Common myeloid progenitor, CD34-positive (primary cell): ENCODE measurements at regions not wholly inside any gene's neighbourhood (a gene's known extent, or its start where the extent isn't known, plus 50 kb on each side); places are given as distances from the start of the nearest gene placed in this dataset.
A peak's percentile ranks its signal among the peaks of the same experiment; 100 is the strongest.

ENCODE experiments used
- CTCF ChIA-PET: fragments of 350-600 bp; sonication (Branson Sonifier 250); formaldehyde crosslinking; loops from one replicate; lab custom pipeline; 2021; ENCODE audit warnings: antibody characterized with exemption; lab: Charles Lee
- POLR2A ChIA-PET: fragments of 350-600 bp; sonication (Branson Sonifier 250); formaldehyde crosslinking; loops from one replicate; lab custom pipeline; 2021; ENCODE audit warnings: antibody characterized with exemption; lab: Charles Lee
- DNase-seq, 3 donors: peaks; one replicate each; pipeline versions ENCODE4 v3.0.0 to v3.0.0-alpha.2; 2013
- H3K27ac ChIP-seq, 2 experiments: 1 replicate in 1 of 2; 2 replicates in 1 of 2; pipeline ENCODE4 v1.7.0; 2013; ENCODE audit warnings: inconsistent platforms in 2 of 2, low read length in 2 of 2, mild to moderate bottlenecking in 2 of 2, low read depth in 1 of 2, moderate library complexity in 1 of 2; ENCODE audit not compliant: severe bottlenecking in 2 of 2, insufficient read depth in 1 of 2, poor library complexity in 1 of 2
- H3K27me3 ChIP-seq, 5 experiments: replicated peaks in 2 of 5; 1 replicate in 3 of 5; 2 replicates in 2 of 5; pipeline versions ENCODE4 v1.6.1 to v1.7.0; 2013; ENCODE audit warnings: low read length in 4 of 5, mild to moderate bottlenecking in 2 of 5, moderate library complexity in 2 of 5, inconsistent platforms in 1 of 5; ENCODE audit not compliant: insufficient read depth in 5 of 5, control insufficient read depth in 4 of 5
- H3K36me3 ChIP-seq, 4 experiments: 1 replicate in 2 of 4; 2 replicates in 2 of 4; pipeline versions ENCODE4 v1.6.1 to v1.7.0; 2013; ENCODE audit warnings: low read length in 3 of 4, control low read depth in 1 of 4, mild to moderate bottlenecking in 1 of 4; ENCODE audit not compliant: control insufficient read depth in 4 of 4, insufficient read depth in 4 of 4
- H3K4me1 ChIP-seq, 4 experiments: 1 replicate in 3 of 4; 2 replicates in 1 of 4; pipeline versions ENCODE4 v1.6.1 to v1.7.1; 2013; ENCODE audit warnings: low read length in 3 of 4, mild to moderate bottlenecking in 3 of 4, control low read depth in 1 of 4, inconsistent platforms in 1 of 4, moderate library complexity in 1 of 4; ENCODE audit not compliant: control insufficient read depth in 4 of 4, insufficient read depth in 4 of 4; ENCODE audit errors: control extremely low read depth in 1 of 4
- H3K4me3 ChIP-seq, 7 experiments: 1 replicate in 4 of 7; 2 replicates in 3 of 7; pipeline versions ENCODE4 v1.5.1 to v1.7.0; 2013; ENCODE audit warnings: mild to moderate bottlenecking in 7 of 7, low read length in 6 of 7, moderate library complexity in 6 of 7, inconsistent platforms in 2 of 7, low read depth in 2 of 7, control low read depth in 1 of 7; ENCODE audit not compliant: insufficient read depth in 4 of 7, control insufficient read depth in 1 of 7; ENCODE audit errors: extremely low read depth in 1 of 7
- H3K9me3 ChIP-seq, 5 experiments: 1 replicate in 4 of 5; 2 replicates in 1 of 5; pipeline versions ENCODE4 v1.6.1 to v1.7.1; 2013; ENCODE audit warnings: low read length in 4 of 5, mild to moderate bottlenecking in 2 of 5, inconsistent platforms in 1 of 5, low read depth in 1 of 5, moderate library complexity in 1 of 5; ENCODE audit not compliant: control insufficient read depth in 4 of 5, insufficient read depth in 2 of 5; ENCODE audit errors: control extremely low read depth in 1 of 5
- WGBS: methylation state at CpG from one replicate; pipeline ENCODE4 v1.1.5; 2013; ENCODE audit not compliant: insufficient coverage; 5-methylcytosine and 5-hydroxymethylcytosine counted together

GRCh38 chrX:39477031-39477761 lies 620.6 kb downstream of the BCOR start:
- WGBS: 64% methylated on average over 13 of the region's 17 CpGs
- POLR2A ChIA-PET: interaction anchor here (0.6 to 1.1 kb wide), 2 partner anchors 15 to 1134 kb away, joined by 3 to 6 read pairs; no protein-coding TSS in a partner anchor
- no peaks in the 10 kb centered on the region for H3K36me3 ChIP-seq
- no peak for DNase-seq
- H3K4me3 ChIP-seq: no peak overlapping the region
- CTCF ChIA-PET: interaction anchor here (0.9 to 2.6 kb wide), 5 partner anchors 9 to 15 kb away, joined by 3 to 9 read pairs (median 3); no protein-coding TSS in a partner anchor
- H3K4me1 ChIP-seq: peaks cover 0 to 26% (median 15%) of the 10 kb centered on the region in 4 experiments
- H3K9me3 ChIP-seq: no peaks in the 10 kb centered on the region
- H3K27ac ChIP-seq: peak overlapping the region in 1 of 2 experiments; percentile 93
- H3K27me3 ChIP-seq: peaks cover 0 to 5% (median 0%) of the 10 kb centered on the region in 5 experiments

GRCh38 chrX:39477762-39478120 lies 620.0 kb downstream of the BCOR start:
- Histone ChIP-seq H3K27me3 (peaks cover 0 to 5% (median 0%) of the 10 kb centered on the region in 5 experiments), H3K4me1 (peaks cover 0 to 26% (median 15%) of the 10 kb centered on the region in 4 experiments), H3K9me3 (no peaks in the 10 kb centered on the region), H3K4me3 (no peak overlapping the region), H3K36me3 (no peaks in the 10 kb centered on the region), H3K27ac (peak overlapping the region; percentile 89 to 93)
- DNase-seq: peak; percentile 88 to 96 (median 95)
- CTCF ChIA-PET: interaction anchor here (0.9 to 2.6 kb wide), 5 partner anchors 9 to 16 kb away, joined by 3 to 9 read pairs (median 3); no protein-coding TSS in a partner anchor
- 41% methylated on average over 15 of the region's 15 CpGs for WGBS
- POLR2A ChIA-PET: interaction anchor here (0.6 to 1.1 kb wide), 2 partner anchors 15 to 1133 kb away, joined by 3 to 6 read pairs; no protein-coding TSS in a partner anchor

- Histone ChIP-seq H3K4me1 (peaks cover 0 to 29% (median 15%) of the 10 kb centered on the region in 4 experiments), H3K27me3 (peaks cover 0 to 5% (median 0%) of the 10 kb centered on the region in 5 experiments), H3K27ac (no peak overlapping the region), H3K4me3 (no peak overlapping the region), H3K36me3 (no peaks in the 10 kb centered on the region), H3K9me3 (no peaks in the 10 kb centered on the region)
- ChIA-PET POLR2A (no interaction called here), CTCF (no interaction called here)
- WGBS: 77% methylated on average over 4 of the region's 4 CpGs
- DNase-seq: no peak
Observed at GRCh38 chrX:39479856-39480255, 617.9 kb downstream of the BCOR start.

DNA sequence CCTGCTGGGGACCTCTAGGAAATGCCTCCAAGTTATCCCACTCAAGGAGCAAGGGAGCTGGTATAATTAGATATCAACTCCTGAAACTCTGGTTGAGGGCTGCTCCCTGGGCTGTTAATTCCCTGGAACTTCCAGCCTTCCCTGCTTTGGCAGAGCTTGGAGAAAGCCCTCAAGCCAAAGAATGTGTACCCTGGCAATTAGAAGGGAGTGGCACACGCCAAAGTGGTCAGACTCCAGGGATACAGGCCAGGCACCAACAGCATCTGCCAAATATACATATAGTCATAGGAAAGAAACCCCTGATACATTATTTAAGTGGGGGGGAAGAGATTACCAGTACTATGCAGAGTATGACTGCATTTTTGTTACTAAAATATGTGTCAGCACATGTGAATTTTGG lies 616.8 kb downstream of the BCOR start:
- H3K27me3 ChIP-seq: peaks cover 0 to 5% (median 0%) of the 10 kb centered on the region in 5 experiments
- CTCF ChIA-PET: no interaction called here
- H3K4me1 ChIP-seq: peaks cover 0 to 27% (median 15%) of the 10 kb centered on the region in 4 experiments
- no peak overlapping the region for H3K27ac ChIP-seq
- POLR2A ChIA-PET: no interaction called here
- no peak for DNase-seq
- no peak overlapping the region for H3K4me3 ChIP-seq
- H3K36me3 ChIP-seq: no peaks in the 10 kb centered on the region
- no peaks in the 10 kb centered on the region for H3K9me3 ChIP-seq
- no CpG with 5 or more reads among the region's 1 CpG for WGBS

DNA sequence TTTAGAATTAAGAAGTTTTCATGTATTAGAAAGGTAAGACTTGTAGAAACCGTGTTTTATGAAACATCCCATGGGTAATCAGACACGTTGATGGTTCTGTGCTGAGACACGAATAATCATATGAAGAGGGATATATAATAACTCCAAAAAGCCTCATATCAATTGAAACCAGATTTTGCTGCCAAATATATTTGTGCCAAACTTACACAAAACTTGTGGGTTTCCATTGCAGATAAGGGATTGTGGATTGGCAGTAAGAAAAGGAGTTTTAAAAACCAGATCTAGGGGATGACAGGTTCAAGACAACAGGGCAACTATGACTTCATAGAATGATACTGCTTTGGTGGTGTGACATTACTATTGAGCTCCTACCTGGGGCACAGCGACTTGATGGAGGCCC lies 616.1 kb downstream of the BCOR start:
- POLR2A ChIA-PET: no interaction called here
- 40% methylated on average over 1 of the region's 4 CpGs for WGBS

GRCh38 chrX:39484159-39485068 lies 613.3 kb downstream of the BCOR start:
- no peak for DNase-seq
- WGBS: 80% methylated on average over 9 of the region's 12 CpGs
- ChIA-PET CTCF (no interaction called here), POLR2A (no interaction called here)
- Histone ChIP-seq H3K4me1 (peaks cover 0 to 13% (median 0%) of the 10 kb centered on the region in 4 experiments), H3K27me3 (no peaks in the 10 kb centered on the region), H3K36me3 (no peaks in the 10 kb centered on the region), H3K4me3 (no peak overlapping the region), H3K27ac (no peak overlapping the region), H3K9me3 (no peaks in the 10 kb centered on the region)

More for the DNA sequence above, 616.1 kb downstream of the BCOR start:
- CTCF ChIA-PET: no interaction called here
- H3K4me3 ChIP-seq: no peak overlapping the region
- no peaks in the 10 kb centered on the region for H3K36me3 ChIP-seq
- no peak overlapping the region for H3K27ac ChIP-seq
- H3K27me3 ChIP-seq: peaks cover 0 to 5% (median 0%) of the 10 kb centered on the region in 5 experiments
- DNase-seq: peak in 2 of 3 donors; percentile 13 to 44
- peaks cover 0 to 26% (median 15%) of the 10 kb centered on the region in 4 experiments for H3K4me1 ChIP-seq
- H3K9me3 ChIP-seq: no peaks in the 10 kb centered on the region
